NK-92 treated with Interleukin-12 subunit alpha and Interleukin-12 subunit beta, amount 100 ng/mL, for 24 hours (cell line): ENCODE measurements at regions not wholly inside any gene's neighbourhood (a gene's known extent, or its start where the extent isn't known, plus 50 kb on each side); places are given as distances from the start of the nearest gene placed in this dataset.

Experiments
- DNase-seq: peaks from one replicate; lab custom pipeline; 2025; lab: John Stamatoyannopoulos, UW

- DNase-seq, result no peak
Measured at GRCh38 chr12:132407451-132407961, 78.1 kb upstream of the GALNT9 start.

DNA sequence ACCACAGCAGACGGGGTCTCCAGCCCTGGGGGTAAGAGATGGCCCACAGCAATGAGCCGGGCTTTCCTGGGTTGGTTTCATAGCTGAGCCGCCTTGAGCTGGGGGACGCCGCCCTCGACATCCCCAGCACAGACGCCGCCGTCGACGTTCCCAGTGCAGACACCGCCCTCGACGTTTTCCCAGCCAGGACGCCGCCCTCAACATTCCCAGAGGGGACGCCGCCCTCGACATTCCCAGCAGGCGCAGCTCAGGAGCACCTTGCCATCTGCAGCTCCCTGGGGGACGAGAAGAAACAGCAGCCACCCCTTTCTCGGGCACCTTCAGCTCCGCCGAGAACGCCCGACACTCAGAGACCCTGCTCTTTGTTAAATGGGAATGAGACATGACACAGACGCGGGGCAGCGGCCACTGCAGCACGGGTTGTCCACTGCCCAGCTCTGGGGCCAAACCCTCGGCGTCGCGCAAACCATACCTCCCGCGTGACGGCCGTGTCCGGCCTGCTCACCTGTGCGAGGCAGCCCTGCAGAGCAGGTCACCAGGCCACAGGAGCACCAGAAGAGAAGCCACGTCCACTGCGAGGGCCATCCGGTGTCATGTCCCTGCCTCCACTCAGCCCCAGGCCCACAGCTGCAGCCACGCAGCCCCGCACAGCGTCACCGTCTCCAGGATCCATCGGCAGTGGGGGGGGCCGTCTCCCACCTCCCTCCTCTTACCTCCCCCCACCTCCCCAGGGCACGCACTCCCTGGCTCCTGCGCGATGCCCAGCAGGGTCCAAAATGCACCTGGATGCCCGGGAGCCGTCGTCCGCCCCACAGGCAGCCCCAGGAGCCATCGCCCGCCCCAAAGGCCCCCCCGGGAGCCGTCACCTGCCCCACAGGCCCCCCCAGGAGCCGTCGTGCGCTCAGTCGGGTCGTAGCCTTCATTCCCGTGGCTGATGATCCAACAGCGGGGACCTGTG lies 77.4 kb upstream of the GALNT9 start:
- no peak for DNase-seq

- DNase-seq, result no peak
Measured at GRCh38 chr12:132405742-132406251, 76.4 kb upstream of the GALNT9 start.

GRCh38 chr12:132404951-132405741 lies 75.8 kb upstream of the GALNT9 start:
- no peak for DNase-seq

- DNase-seq, result no peak
Measured at GRCh38 chr12:132404435-132404855, 75.1 kb upstream of the GALNT9 start.

DNA sequence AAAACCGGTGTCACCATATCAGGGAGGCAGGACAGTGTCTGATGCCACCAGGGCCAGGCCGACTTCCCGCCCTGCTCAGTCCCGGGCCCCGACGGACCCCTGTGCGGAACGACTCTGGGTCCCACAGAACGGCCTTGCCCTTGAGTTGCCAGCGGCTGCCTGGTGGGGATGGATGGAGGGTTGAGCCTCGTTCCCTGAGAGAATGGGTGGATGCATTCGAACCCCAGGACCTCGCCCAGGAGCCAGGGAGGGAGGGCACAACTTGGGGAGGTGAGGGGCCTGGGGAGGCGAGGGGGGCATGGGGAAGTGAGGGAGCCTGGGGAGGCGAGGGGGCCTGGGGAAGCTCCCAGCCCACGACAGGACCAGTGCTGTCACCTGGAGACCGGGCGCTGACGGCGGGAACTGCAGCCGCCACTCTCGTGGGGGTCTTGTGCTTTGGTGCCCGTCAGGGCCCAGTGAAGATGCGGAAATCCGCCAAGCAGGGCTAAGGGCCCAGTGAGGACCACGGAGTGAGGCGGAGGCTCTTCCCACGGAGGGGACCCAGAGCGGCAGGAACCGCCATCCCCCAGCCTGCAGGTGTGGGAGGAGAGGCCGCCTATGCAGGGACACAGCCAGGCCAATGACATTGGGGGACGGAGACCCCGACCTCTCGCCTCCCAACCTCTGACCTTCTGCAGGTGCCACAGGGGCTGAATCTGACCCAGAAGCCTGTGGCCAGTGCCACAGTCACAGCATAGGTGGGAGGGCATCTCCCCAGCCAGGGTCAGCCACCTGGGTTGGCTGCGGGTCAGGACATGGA lies 74.4 kb upstream of the GALNT9 start:
- DNase-seq, result no peak

- DNase-seq, result no peak
Measured at GRCh38 chr12:132402831-132403416, 73.5 kb upstream of the GALNT9 start.

GRCh38 chr12:132401982-132402381 lies 72.6 kb upstream of the GALNT9 start:
- DNase-seq, result no peak

DNA sequence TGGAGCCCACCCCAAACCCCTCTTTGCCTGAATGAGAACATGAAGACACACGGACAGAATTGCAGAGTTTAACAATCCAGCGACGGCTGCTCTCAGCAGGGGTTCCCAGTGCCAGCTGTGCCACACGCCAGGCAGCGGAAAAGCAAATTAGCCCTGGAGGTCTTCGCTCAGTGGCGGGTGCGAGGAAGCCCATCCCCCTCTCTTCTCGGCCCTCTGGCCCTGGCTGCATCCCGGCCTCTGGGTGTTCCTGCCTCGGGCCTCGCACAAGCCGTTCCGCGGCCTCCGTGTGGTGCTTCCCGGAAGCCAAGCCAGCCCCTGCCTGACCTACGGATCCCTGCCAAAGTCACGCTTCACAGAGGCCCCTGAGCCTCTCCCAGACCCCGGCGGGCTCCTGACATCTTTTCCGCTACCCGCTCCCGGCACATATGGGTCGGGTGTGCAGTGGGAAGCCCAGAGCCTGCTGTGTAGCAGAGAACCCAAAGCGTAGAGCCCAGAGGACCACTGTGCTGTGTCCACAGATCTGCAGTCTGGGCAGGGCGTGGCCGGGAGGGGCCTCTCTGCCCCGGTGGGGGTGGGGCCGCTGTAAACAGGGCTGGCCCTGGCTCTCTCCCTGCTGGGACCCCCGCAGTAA lies 70.7 kb upstream of the GALNT9 start:
- no peak for DNase-seq

GRCh38 chr12:132399092-132400010 lies 70.0 kb upstream of the GALNT9 start:
- DNase-seq, result no peak

GRCh38 chr12:132398386-132398991 lies 69.1 kb upstream of the GALNT9 start:
- no peak for DNase-seq

GRCh38 chr12:132397934-132398385 lies 68.6 kb upstream of the GALNT9 start:
- no peak for DNase-seq

DNA sequence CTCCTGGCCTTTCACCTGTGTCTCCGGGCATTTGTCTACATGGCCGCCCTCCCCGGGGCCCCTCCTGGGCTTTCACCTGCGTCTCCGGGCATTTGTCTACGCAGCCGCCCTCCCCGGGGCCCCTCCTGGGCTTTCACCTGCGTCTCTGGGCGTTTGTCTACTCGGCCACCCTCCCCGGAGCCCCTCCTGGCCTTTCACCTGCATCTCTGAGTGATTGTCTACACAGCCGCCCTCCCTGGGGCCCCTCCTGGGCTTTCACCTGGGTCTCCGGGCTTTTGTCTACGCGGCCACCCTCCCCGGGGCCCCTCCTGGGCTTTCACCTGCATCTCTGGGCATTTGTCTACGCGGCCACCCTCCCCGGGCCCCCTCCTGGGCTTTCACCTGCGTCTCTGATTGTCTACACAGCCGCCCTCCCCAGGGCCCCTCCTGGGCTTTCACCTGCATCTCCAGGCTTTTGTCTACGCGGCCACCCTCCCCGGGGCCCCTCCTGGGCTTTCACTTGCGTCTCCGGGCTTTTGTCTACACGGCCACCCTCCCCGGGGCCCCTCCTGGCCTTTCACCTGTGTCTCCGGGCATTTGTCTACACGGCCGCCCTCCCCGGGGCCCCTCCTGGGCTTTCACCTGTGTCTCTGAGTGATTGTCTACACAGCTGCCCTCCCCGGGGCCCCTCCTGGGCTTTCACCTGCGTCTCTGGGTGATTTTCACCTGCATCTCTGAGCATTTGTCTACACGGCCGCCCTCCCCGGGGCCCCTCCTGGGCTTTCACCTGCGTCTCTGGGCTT lies 68.0 kb upstream of the GALNT9 start:
- no peak for DNase-seq

DNA sequence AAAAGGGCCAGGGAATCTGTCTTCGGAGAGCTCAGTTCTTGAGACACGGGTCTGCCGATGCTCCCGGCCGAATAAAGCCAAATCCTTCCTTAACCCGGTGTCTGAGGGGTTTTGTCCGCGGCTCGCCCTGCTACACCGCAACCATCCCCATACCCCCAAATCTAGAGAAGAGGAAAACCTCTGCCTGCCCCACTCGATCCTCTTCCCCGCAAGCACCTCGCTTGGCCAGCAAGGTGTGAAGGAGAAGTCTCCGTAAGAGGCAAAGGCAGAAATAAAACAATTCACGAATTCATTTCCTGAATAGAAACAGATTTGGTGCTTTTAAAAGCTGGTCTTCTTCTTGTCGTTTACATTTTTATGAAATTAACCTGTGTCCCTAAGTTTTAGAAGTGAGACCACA lies 67.3 kb upstream of the GALNT9 start:
- DNase-seq, result no peak

- no peak for DNase-seq
Measured at GRCh38 chr12:132395908-132396305, 66.5 kb upstream of the GALNT9 start.

- no peak for DNase-seq
Measured at GRCh38 chr12:132395192-132395907, 66.0 kb upstream of the GALNT9 start.
